A673 (cell line): ENCODE measurements at regions not wholly inside any gene's neighbourhood (a gene's known extent, or its start where the extent isn't known, plus 50 kb on each side); places are given as distances from the start of the nearest gene placed in this dataset.
A peak's percentile ranks its signal among the peaks of the same experiment; 100 is the strongest.

Experiments used
- BruUV-seq: library from RNA; stranded (reverse); fragments of 400-500 nt; replicated peaks from 2 replicates; lab custom pipeline; 2021; lab: Mats Ljungman, UMichigan
- CTCF ChIA-PET: fragments of 300-600 bp; sonication (Branson Sonifier 250); formaldehyde crosslinking; loops from one replicate; lab custom pipeline; 2022; ENCODE audit warnings: antibody characterized with exemption; lab: Charles Lee
- POLR2A ChIA-PET: fragments of 300-600 bp; sonication (Branson Sonifier 250); formaldehyde crosslinking; loops from one replicate; lab custom pipeline; 2022; ENCODE audit warnings: antibody characterized with exemption; ENCODE audit not compliant: low non-redundant PET; lab: Charles Lee
- DNase-seq: peaks from one replicate; pipeline ENCODE4 v3.0.0-alpha.2; 2015; ENCODE audit warnings: low spot score
- H3K27ac ChIP-seq: fragments of 200-600 bp; sonication (generic); 2 replicates; pipeline ENCODE4 v1.5.1; 2016; ENCODE audit warnings: mixed run types, low read depth, mild to moderate bottlenecking, mixed read lengths, antibody characterized with exemption, low read length; ENCODE audit not compliant: poor library complexity, severe bottlenecking
- H3K27me3 ChIP-seq: fragments of 200-600 bp; sonication (generic); replicated peaks from 2 replicates; pipeline ENCODE4 v1.6.1; 2017; ENCODE audit warnings: mixed run types, low read depth, mild to moderate bottlenecking, mixed read lengths, antibody characterized with exemption, low read length; ENCODE audit not compliant: insufficient read depth, poor library complexity
- H3K36me3 ChIP-seq: fragments of 200-600 bp; sonication (generic); 2 replicates; pipeline ENCODE4 v1.6.1; 2016; ENCODE audit warnings: mixed run types, mild to moderate bottlenecking, mixed read lengths, antibody characterized with exemption, low read length; ENCODE audit not compliant: insufficient read depth, poor library complexity, severe bottlenecking
- H3K4me1 ChIP-seq: fragments of 200-600 bp; sonication (generic); 2 replicates; pipeline ENCODE4 v1.6.1; 2017; ENCODE audit warnings: mixed run types, mild to moderate bottlenecking, mixed read lengths, antibody characterized with exemption, low read length; ENCODE audit not compliant: insufficient read depth, poor library complexity, severe bottlenecking
- H3K4me3 ChIP-seq: fragments of 200-600 bp; sonication (generic); 2 replicates; pipeline ENCODE4 v1.5.1; 2016; ENCODE audit warnings: low read depth, mixed run types, mild to moderate bottlenecking, mixed read lengths, low read length; ENCODE audit not compliant: poor library complexity, severe bottlenecking
- H3K9me3 ChIP-seq: fragments of 200-600 bp; sonication (generic); 2 replicates; pipeline ENCODE4 v1.6.1; 2016; ENCODE audit warnings: mixed run types, low read depth, mild to moderate bottlenecking, mixed read lengths, antibody characterized with exemption, low read length; ENCODE audit not compliant: poor library complexity, severe bottlenecking
- EZH2 ChIP-seq: fragments of 200-600 bp; sonication (generic); IDR thresholded peaks from 2 replicates; pipeline ENCODE4 v1.6.1; 2017; ENCODE audit warnings: borderline replicate concordance, low read depth, mild to moderate bottlenecking, mixed read lengths, antibody characterized with exemption, low read length; ENCODE audit not compliant: poor library complexity, severe bottlenecking
- intact Hi-C: fragments of 100-400 bp; cut with micrococcal nuclease; formaldehyde crosslinking; loops from one replicate; pipeline ENCODE4 v1.10.0; 2022; ENCODE audit not compliant: unreplicated experiment
- TF ChIP-seq, protein P1 (sequence below): fragments of 300-800, 200-600 bp; sonication (generic); conservative IDR thresholded peaks from 2 replicates; pipeline ENCODE4 v1.5.1; 2017; ENCODE audit warnings: low read depth, mild to moderate bottlenecking, antibody characterized with exemption, low read length, moderate library complexity, mixed read lengths

DNA sequence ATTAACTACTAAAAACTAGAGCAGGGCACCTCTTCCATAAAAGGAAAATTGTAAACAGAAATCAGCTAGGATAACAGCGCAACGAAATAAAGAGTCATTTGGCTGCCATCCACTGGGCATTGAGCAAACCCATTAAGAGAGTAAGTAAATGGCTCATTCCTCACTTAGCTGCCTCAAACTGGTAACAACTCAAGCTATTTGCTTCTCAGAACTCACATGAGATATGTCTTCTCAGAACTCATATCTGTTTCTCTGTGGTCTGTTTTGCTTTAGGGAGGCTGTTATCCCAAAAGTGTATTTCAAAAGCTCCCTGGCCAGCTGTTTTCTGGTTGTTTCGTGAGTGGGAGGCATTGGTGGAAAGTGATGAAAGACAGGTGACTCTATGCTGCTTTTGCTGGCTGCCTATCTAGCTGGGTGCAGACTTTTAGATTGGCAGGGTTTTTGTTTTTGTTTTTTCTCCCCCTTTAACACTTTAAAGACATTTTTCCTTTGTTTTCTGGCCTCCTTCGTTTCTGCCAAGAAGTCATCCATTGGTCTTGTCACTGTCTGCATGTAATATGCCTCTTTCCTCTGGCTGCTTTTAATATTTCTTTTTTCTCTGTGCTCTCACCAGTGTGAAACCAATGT, 269.2 kb upstream of the RGS18 start:
- TF ChIP-seq, protein P1, sequence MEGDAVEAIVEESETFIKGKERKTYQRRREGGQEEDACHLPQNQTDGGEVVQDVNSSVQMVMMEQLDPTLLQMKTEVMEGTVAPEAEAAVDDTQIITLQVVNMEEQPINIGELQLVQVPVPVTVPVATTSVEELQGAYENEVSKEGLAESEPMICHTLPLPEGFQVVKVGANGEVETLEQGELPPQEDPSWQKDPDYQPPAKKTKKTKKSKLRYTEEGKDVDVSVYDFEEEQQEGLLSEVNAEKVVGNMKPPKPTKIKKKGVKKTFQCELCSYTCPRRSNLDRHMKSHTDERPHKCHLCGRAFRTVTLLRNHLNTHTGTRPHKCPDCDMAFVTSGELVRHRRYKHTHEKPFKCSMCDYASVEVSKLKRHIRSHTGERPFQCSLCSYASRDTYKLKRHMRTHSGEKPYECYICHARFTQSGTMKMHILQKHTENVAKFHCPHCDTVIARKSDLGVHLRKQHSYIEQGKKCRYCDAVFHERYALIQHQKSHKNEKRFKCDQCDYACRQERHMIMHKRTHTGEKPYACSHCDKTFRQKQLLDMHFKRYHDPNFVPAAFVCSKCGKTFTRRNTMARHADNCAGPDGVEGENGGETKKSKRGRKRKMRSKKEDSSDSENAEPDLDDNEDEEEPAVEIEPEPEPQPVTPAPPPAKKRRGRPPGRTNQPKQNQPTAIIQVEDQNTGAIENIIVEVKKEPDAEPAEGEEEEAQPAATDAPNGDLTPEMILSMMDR, result no peak
- no peak for TF ChIP-seq EZH2
- Histone ChIP-seq H3K4me1 (no peaks in the 10 kb centered on the region), H3K36me3 (no peaks in the 10 kb centered on the region), H3K9me3 (peaks cover 11% of the 10 kb centered on the region), H3K4me3 (no peak overlapping the region), H3K27ac (no peak overlapping the region), H3K27me3 (no peaks in the 10 kb centered on the region)
- DNase-seq, result peak; percentile 17
- intact Hi-C loops, result no loop called here
- BruUV-seq, result no TSS peak
- ChIA-PET POLR2A (no interaction called here), CTCF (no interaction called here)

DNA sequence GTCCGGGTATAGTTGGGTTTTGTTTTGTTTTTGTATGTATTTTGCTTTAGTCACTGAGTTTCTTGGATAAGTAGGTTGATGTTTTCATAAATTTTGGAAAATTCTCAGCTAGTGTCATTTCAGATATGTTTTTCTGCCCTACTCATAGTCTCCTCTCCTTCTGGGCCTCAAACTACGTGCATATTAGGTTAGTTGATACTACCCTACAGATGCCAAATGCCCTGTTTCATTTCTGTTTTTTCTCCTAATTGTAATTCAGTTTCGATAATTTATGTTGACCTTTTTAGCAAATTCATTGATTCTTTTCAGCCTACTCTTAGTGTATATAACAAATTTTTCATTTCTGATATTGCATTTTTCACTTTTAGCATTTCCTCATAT, 268.6 kb upstream of the RGS18 start:
- CTCF ChIA-PET, result no interaction called here
- H3K9me3 ChIP-seq, result peaks cover 11% of the 10 kb centered on the region
- no peaks in the 10 kb centered on the region for H3K27me3 ChIP-seq
- intact Hi-C loops, result no loop called here
- H3K27ac ChIP-seq, result no peak overlapping the region
- BruUV-seq, result no TSS peak
- H3K36me3 ChIP-seq, result no peaks in the 10 kb centered on the region
- DNase-seq, result no peak
- TF ChIP-seq, protein P1, result no peak
- TF ChIP-seq EZH2, result no peak
- no peaks in the 10 kb centered on the region for H3K4me1 ChIP-seq
- no peak overlapping the region for H3K4me3 ChIP-seq
- POLR2A ChIA-PET, result no interaction called here

DNA sequence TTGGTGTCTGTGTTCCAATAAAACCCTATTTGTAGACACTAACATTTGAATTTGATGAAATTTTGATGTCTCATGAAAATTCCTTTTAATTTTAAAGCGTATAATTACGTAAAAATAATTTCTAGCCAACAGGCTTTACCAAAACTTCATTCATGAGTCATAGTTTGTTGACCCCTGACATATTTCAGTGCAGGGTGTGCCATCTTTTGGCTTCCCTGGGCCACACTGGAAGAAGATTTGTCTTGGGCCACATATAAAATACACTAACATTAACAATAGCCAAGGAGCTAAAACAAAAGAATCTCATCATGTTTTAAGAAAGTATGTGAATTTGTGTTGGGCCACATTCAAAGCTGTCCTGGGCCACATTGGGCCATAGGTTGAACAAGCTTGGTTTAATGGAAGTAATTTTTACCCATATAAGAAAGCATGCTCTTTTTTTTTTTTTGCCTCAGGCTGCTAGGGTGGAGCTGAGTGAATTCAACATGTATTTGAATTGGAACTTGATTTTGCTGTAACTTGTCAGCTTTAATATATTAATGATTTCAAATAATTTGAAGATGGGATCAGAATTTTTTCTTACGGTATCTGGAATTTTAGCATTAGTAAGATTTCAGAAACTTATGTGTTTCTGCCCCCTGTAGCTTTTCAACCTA, 267.7 kb upstream of the RGS18 start:
- BruUV-seq, result no TSS peak
- intact Hi-C loops, result no loop called here
- POLR2A ChIA-PET, result interaction anchor here (0.7 kb wide), 1 partner anchor 316 kb away, joined by 7 read pairs; no protein-coding TSS in a partner anchor
- Histone ChIP-seq H3K4me1 (no peaks in the 10 kb centered on the region), H3K9me3 (peaks cover 11% of the 10 kb centered on the region), H3K27ac (no peak overlapping the region), H3K4me3 (no peak overlapping the region), H3K36me3 (no peaks in the 10 kb centered on the region), H3K27me3 (no peaks in the 10 kb centered on the region)
- no peak for DNase-seq
- no peak for TF ChIP-seq EZH2
- TF ChIP-seq, protein P1, result no peak
- CTCF ChIA-PET, result no interaction called here
